Heart left ventricle (tissue), 16 donors: ENCODE measurements at regions not wholly inside any gene's neighbourhood (a gene's known extent, or its start where the extent isn't known, plus 50 kb on each side); places are given as distances from the start of the nearest gene placed in this dataset.

Experiments
- ATAC-seq, 4 donors: fragments of 200-7000 bp; cut with Tn5 transposase; one replicate each; pipeline ENCODE4 v1.9.1; 2020 to 2022; ENCODE audit warnings: moderate library complexity in 4 of 4, mild to moderate bottlenecking in 3 of 4, moderate number of reproducible peaks in 1 of 4
- DNase-seq, 5 donors: peaks; one replicate each; pipeline ENCODE4 v3.0.0-alpha.2; 2020
- H3K27ac ChIP-seq, 12 donors: fragments of 200-600 bp; sonication (generic) in 4 of 12; one replicate each; pipeline versions ENCODE4 v1.5.0 to v1.8.0; 2016 to 2022; ENCODE audit warnings: mild to moderate bottlenecking in 2 of 12
- H3K27me3 ChIP-seq, 9 donors: fragments of 200-600 bp; sonication (generic) in 2 of 9; one replicate each; pipeline versions ENCODE4 v1.5.1 to v1.8.0; 2016 to 2022; ENCODE audit warnings: mild to moderate bottlenecking in 3 of 9
- H3K36me3 ChIP-seq, 9 donors: fragments of 200-600 bp; sonication (generic) in 2 of 9; one replicate each; pipeline versions ENCODE4 v1.5.0 to v1.8.0; 2018 to 2022; ENCODE audit warnings: mild to moderate bottlenecking in 2 of 9
- H3K4me1 ChIP-seq, 12 donors: fragments of 200-600 bp; sonication (generic) in 4 of 12; one replicate each; pipeline versions ENCODE4 v1.5.0 to v1.8.0; 2016 to 2022; ENCODE audit warnings: mild to moderate bottlenecking in 3 of 12
- H3K4me3 ChIP-seq, 12 donors: fragments of 200-600 bp; sonication (generic) in 4 of 12; one replicate each; pipeline versions ENCODE4 v1.5.0 to v1.8.0; 2017 to 2022; ENCODE audit warnings: mild to moderate bottlenecking in 9 of 12, moderate library complexity in 4 of 12
- H3K9me3 ChIP-seq, 12 donors: fragments of 200-600 bp; sonication (generic) in 4 of 12; one replicate each; pipeline versions ENCODE4 v1.5.0 to v1.8.0; 2016 to 2022; ENCODE audit warnings: mild to moderate bottlenecking in 1 of 12
- CTCF ChIP-seq, 12 donors: fragments of 200-600 bp; sonication (generic) in 4 of 12; IDR thresholded peaks; one replicate each; pipeline versions ENCODE4 v1.5.0 to v1.8.0; 2018 to 2022; ENCODE audit warnings: antibody characterized with exemption in 12 of 12, mild to moderate bottlenecking in 5 of 12
- POLR2A ChIP-seq, 2 donors: fragments of 450-650 bp; IDR thresholded peaks; one replicate each; pipeline ENCODE4 v1.6.1; 2017; ENCODE audit warnings: antibody characterized with exemption in 2 of 2, mild to moderate bottlenecking in 2 of 2, moderate library complexity in 2 of 2
- WGBS, 4 donors: extraction: QIAGEN DNeasy Blood & Tissue Kit in 2 of 4; methylation state at CpG; one replicate each; pipeline versions ENCODE4 v1.1.5 to v1.1.7; 2013 to 2018; 5-methylcytosine and 5-hydroxymethylcytosine counted together
- intact Hi-C, 10 donors: fragments of 100-400 bp; cut with DNase I; formaldehyde crosslinking; loops; one replicate each; pipeline versions ENCODE4 v1.11.1 to v1.14.2; 2022
- donor health status: ischemic (EF 13 %, LVEDD 7.1; RV severe dilation, severe dysfunction).
- donor health status: healthy with polysubstance abuse.
- donor health status: DM: no; HTN: yes; CAD: no.
- donor health status: DM: no; HTN: no; CAD: no.
- donor health status: ischemic (EF 25% LVEDD 6.9; RV normal size, moderate dysfunction).
- donor health status: ischemic (EF 25% LVEDD 5.7; RV mildly dilated, moderate dysfunction).
- donor health status: healthy.
- donor health status: DM: yes; HTN: yes; CAD: no.
- donor health status: ischemic (EF 35%, LVEDD 5.7; RV mildly dilated, moderate dysfunction).
- donor health status: nonischemic (EF 11% LVEDD 7.7; RV severe dilation, severe dysfunction).
- donor health status: DM: yes; HTN: yes; CAD: no.
- donor health status: PGD.
- donor health status: ischemic (EF 29% LVEDD 5.4; RV normal size, mild dysfunction).
- donor health status: nonischemic (EF 23%, LVEDD 6.1; RV moderate dilation, normal function).

- H3K36me3 ChIP-seq, result no peaks in the 10 kb centered on the region
- intact Hi-C loops, result no loop called here
- no peak for DNase-seq
- no peaks in the 10 kb centered on the region for H3K9me3 ChIP-seq
- no peaks in the 10 kb centered on the region for H3K27me3 ChIP-seq
- H3K4me1 ChIP-seq, result peaks cover 0 to 12% (median 0%) of the 10 kb centered on the region in 12 donors
- H3K4me3 ChIP-seq, result no peak overlapping the region
- TF ChIP-seq CTCF (IDR thresholded peaks at IDR 0.05) (no peak), POLR2A (IDR thresholded peaks at IDR 0.05) (no peak)
- 88 to 94% (median 92%) methylated on average over 3 of the region's 3 CpGs for WGBS, 4 donors
- no peak for ATAC-seq
- no peak overlapping the region for H3K27ac ChIP-seq
Observed at GRCh38 chr6:148269386-148269785, 73.3 kb upstream of the SASH1 start.

- peak in 2 of 4 donors; percentile 51 to 68 for ATAC-seq
- intact Hi-C loops, result loop anchor here in 1 of 10 donors (10.0 kb wide), 1 partner anchor 193 kb away; no protein-coding TSS in a partner anchor
- Histone ChIP-seq H3K36me3 (no peaks in the 10 kb centered on the region), H3K9me3 (no peaks in the 10 kb centered on the region), H3K4me3 (peak overlapping the region in 11 of 12 donors; percentile 5 to 56 (median 32)), H3K4me1 (peaks cover 0 to 12% (median 0%) of the 10 kb centered on the region in 12 donors), H3K27me3 (peaks cover 0 to 5% (median 0%) of the 10 kb centered on the region in 9 donors), H3K27ac (peak overlapping the region in 9 of 12 donors; percentile 13 to 66 (median 58))
- DNase-seq, result peak in 1 of 5 donors; percentile 11
- whole genome bisulfite sequencing, 4 donors, result 47 to 51% (median 50%) methylated on average over 11 of the region's 11 CpGs
- TF ChIP-seq CTCF (IDR thresholded peaks at IDR 0.05), result no peak
- TF ChIP-seq POLR2A (IDR thresholded peaks at IDR 0.05), result no peak
Observed at GRCh38 chr6:148271711-148272439, 70.8 kb upstream of the SASH1 start.

GRCh38 chr6:148272597-148272996 lies 70.0 kb upstream of the SASH1 start:
- Histone ChIP-seq H3K27me3 (peaks cover 0 to 5% (median 0%) of the 10 kb centered on the region in 9 donors), H3K4me1 (peaks cover 0 to 12% (median 0%) of the 10 kb centered on the region in 12 donors), H3K4me3 (peak overlapping the region in 10 of 12 donors; percentile 10 to 56 (median 34)), H3K9me3 (no peaks in the 10 kb centered on the region), H3K36me3 (no peaks in the 10 kb centered on the region), H3K27ac (peak overlapping the region in 9 of 12 donors; percentile 13 to 66 (median 58))
- ATAC-seq, result no peak
- no peak for DNase-seq
- intact Hi-C loops, result loop anchor here in 1 of 10 donors (10.0 kb wide), 1 partner anchor 192 kb away; no protein-coding TSS in a partner anchor
- WGBS, 4 donors, result 63 to 72% (median 65%) methylated on average over 7 of the region's 7 CpGs
- no peak for TF ChIP-seq POLR2A (IDR thresholded peaks at IDR 0.05)
- no peak for TF ChIP-seq CTCF (IDR thresholded peaks at IDR 0.05)

GRCh38 chr6:148273962-148274752 lies 68.5 kb upstream of the SASH1 start:
- DNase-seq (no peak), ATAC-seq (no peak)
- H3K27ac ChIP-seq, result peak overlapping the region in 1 of 12 donors; percentile 17
- WGBS, 4 donors, result 70 to 84% (median 80%) methylated on average over 5 of the region's 5 CpGs
- peak overlapping the region in 5 of 12 donors; percentile 32 to 56 (median 44) for H3K4me3 ChIP-seq
- intact Hi-C loops, result loop anchor here in 1 of 10 donors (10.0 kb wide), 1 partner anchor 191 kb away; no protein-coding TSS in a partner anchor
- H3K27me3 ChIP-seq, result peaks cover 0 to 5% (median 0%) of the 10 kb centered on the region in 9 donors
- TF ChIP-seq CTCF (IDR thresholded peaks at IDR 0.05) (no peak), POLR2A (IDR thresholded peaks at IDR 0.05) (no peak)
- H3K36me3 ChIP-seq, result no peaks in the 10 kb centered on the region
- H3K4me1 ChIP-seq, result peaks cover 0 to 7% (median 0%) of the 10 kb centered on the region in 12 donors
- no peaks in the 10 kb centered on the region for H3K9me3 ChIP-seq
